GM13976 (cell line): ENCODE measurements at regions not wholly inside any gene's neighbourhood (a gene's known extent, or its start where the extent isn't known, plus 50 kb on each side); places are given as distances from the start of the nearest gene placed in this dataset.
"Not testable (repeated sequence)": the region's sequence is repeated elsewhere in the genome, so short reads cannot be mapped to it uniquely, and the experiment has no call there.

Experiments used
- DNase-seq: peaks from one replicate; pipeline ENCODE4 v3.0.0; 2012; ENCODE audit warnings: low spot score
- CTCF ChIP-seq: IDR thresholded peaks from 2 replicates; pipeline ENCODE4 v1.5.1; 2012; ENCODE audit warnings: borderline replicate concordance, mild to moderate bottlenecking; ENCODE audit not compliant: insufficient read depth; ENCODE audit errors: extremely low read depth, missing control alignments, control extremely low read depth
- in situ Hi-C: fragments of 300-500 bp; cut with MboI; formaldehyde crosslinking; loops from one replicate; pipeline ENCODE4 v1.12.0; 2022; ENCODE audit warnings: low sequenced_read_pairs, mixed read lengths, inconsistent platforms; ENCODE audit not compliant: unreplicated experiment

GRCh38 chr17:51355441-51356410, 95.4 kb downstream of the UTP18 start:
- in situ Hi-C loops: no loop called here
- DNase-seq: no peak

GRCh38 chr17:51359055-51359454, 98.7 kb downstream of the UTP18 start:
- no peak for DNase-seq
- in situ Hi-C loops: no loop called here
- no peak for TF ChIP-seq CTCF

More at GRCh38 chr17:51355441-51356410, 95.4 kb downstream of the UTP18 start:
- TF ChIP-seq CTCF: no peak

- no peak for DNase-seq
- in situ Hi-C loops: no loop called here
- TF ChIP-seq CTCF: no peak
Observed at GRCh38 chr17:51362811-51363585, 102.7 kb downstream of the UTP18 start.

- no peak for TF ChIP-seq CTCF
- no peak for DNase-seq
- in situ Hi-C loops: no loop called here
Observed at GRCh38 chr17:51365090-51365489, 104.7 kb downstream of the UTP18 start.

- TF ChIP-seq CTCF: no peak
- in situ Hi-C loops: no loop called here
- no peak for DNase-seq
Observed at GRCh38 chr17:51366866-51367265, 106.5 kb downstream of the UTP18 start.

GRCh38 chr17:51367836-51368235, 107.5 kb downstream of the UTP18 start:
- in situ Hi-C loops, DNase-seq: not testable (repeated sequence)
